ENCODE measurements at regions not wholly inside any gene's neighbourhood (a gene's known extent, or its start where the extent isn't known, plus 50 kb on each side); places are given as distances from the start of the nearest gene placed in this dataset.

DNA sequence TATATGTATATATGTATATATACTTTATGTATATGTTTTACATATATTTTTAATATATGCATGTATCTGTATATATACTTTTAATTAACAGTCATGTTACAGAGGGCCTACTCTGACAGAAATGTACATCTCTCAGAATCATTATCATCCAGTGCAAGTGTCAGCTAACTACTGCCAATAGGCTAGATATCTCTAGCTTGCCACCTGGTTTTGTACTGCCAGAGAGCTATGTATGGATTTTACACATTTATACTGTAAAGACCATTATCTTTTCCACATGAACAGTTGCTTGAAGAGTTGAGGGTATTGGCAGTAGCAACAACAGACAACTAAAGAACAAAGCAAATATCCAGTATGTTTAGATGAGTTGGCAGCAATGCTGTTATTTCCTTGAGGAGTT is 99.7 kb upstream of the VGLL3 start:
- TF ChIP-seq ZFP1 (CRISPR knock-in tag; IDR thresholded peaks at IDR 0.05) (no peak), POLR2AphosphoS5 (IDR thresholded peaks at IDR 0.05; ENCODE audit: low read depth, low read length) (no peak), ZKSCAN1 (IDR thresholded peaks at IDR 0.05; ENCODE audit: low read length) (no peak), PHF21A (CRISPR knock-in tag; IDR thresholded peaks at IDR 0.05) (no peak), MEIS2 (CRISPR knock-in tag; IDR thresholded peaks at IDR 0.05) (no peak), ZNF121 (CRISPR knock-in tag; IDR thresholded peaks at IDR 0.05) (no peak)
- TF ChIP-seq, protein P1, sequence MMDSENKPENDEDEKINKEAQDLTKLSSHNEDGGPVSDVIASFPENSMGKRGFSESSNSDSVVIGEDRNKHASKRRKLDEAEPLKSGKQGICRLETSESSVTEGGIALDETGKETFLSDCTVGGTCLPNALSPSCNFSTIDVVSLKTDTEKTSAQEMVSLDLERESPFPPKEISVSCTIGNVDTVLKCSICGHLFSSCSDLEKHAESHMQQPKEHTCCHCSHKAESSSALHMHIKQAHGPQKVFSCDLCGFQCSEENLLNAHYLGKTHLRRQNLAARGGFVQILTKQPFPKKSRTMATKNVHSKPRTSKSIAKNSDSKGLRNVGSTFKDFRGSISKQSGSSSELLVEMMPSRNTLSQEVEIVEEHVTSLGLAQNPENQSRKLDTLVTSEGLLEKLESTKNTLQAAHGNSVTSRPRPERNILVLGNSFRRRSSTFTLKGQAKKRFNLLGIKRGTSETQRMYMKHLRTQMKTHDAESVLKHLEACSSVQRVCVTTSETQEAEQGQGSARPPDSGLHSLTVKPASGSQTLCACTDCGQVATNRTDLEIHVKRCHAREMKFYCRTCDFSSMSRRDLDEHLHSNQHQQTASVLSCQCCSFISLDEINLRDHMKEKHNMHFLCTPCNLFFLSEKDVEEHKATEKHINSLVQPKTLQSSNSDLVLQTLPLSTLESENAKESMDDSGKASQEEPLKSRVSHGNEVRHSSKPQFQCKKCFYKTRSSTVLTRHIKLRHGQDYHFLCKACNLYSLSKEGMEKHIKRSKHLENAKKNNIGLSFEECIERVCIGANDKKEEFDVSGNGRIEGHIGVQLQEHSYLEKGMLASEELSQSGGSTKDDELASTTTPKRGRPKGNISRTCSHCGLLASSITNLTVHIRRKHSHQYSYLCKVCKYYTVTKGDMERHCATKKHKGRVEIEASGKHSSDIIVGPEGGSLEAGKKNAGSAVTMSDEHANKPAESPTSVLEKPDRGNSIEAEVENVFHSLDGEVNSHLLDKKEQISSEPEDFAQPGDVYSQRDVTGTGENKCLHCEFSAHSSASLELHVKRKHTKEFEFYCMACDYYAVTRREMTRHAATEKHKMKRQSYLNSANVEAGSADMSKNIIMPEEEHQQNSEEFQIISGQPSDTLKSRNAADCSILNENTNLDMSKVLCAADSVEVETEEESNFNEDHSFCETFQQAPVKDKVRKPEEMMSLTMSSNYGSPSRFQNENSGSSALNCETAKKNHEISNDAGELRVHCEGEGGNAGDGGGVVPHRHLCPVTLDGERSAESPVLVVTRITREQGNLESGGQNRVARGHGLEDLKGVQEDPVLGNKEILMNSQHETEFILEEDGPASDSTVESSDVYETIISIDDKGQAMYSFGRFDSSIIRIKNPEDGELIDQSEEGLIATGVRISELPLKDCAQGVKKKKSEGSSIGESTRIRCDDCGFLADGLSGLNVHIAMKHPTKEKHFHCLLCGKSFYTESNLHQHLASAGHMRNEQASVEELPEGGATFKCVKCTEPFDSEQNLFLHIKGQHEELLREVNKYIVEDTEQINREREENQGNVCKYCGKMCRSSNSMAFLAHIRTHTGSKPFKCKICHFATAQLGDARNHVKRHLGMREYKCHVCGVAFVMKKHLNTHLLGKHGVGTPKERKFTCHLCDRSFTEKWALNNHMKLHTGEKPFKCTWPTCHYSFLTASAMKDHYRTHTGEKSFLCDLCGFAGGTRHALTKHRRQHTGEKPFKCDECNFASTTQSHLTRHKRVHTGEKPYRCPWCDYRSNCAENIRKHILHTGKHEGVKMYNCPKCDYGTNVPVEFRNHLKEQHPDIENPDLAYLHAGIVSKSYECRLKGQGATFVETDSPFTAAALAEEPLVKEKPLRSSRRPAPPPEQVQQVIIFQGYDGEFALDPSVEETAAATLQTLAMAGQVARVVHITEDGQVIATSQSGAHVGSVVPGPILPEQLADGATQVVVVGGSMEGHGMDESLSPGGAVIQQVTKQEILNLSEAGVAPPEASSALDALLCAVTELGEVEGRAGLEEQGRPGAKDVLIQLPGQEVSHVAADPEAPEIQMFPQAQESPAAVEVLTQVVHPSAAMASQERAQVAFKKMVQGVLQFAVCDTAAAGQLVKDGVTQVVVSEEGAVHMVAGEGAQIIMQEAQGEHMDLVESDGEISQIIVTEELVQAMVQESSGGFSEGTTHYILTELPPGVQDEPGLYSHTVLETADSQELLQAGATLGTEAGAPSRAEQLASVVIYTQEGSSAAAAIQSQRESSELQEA (CRISPR knock-in tag; IDR thresholded peaks at IDR 0.05; ENCODE audit: not compliant biosample characterization), result no peak
